ENCODE measurements at regions not wholly inside any gene's neighbourhood (a gene's known extent, or its start where the extent isn't known, plus 50 kb on each side); places are given as distances from the start of the nearest gene placed in this dataset.

- no peak for TF ChIP-seq CTCF (IDR thresholded peaks at IDR 0.05)
- no peak for TF ChIP-seq ZFX (IDR thresholded peaks at IDR 0.05; ENCODE audit: borderline replicate concordance)
These were observed 147.4 kb upstream of the GPC1 start for GRCh38 chr2:240288087-240288521.

Measured in 22Rv1 (cell line).